Activated CD4-positive, alpha-beta T cell treated with anti-CD3 and anti-CD28 coated beads, Interleukin-2, Interleukin-6, amounts not matched to agents 100 ng/mL and 50 ng/mL, durations not matched to agents 16 hours and 8 hours (primary cell): ENCODE measurements at regions not wholly inside any gene's neighbourhood (a gene's known extent, or its start where the extent isn't known, plus 50 kb on each side); places are given as distances from the start of the nearest gene placed in this dataset.
"Not testable (repeated sequence)": the region's sequence is repeated elsewhere in the genome, so short reads cannot be mapped to it uniquely, and the experiment has no call there.

Experiments used
- DNase-seq: peaks from one replicate; pipeline ENCODE4 v3.0.0-alpha.2; 2020

- DNase-seq = no peak
Measured at GRCh38 chr7:51860305-51860704, 543.7 kb upstream of the COBL start.

GRCh38 chr7:51850126-51850525 lies 533.5 kb upstream of the COBL start:
- DNase-seq = no peak

GRCh38 chr7:51847461-51848134 lies 531.0 kb upstream of the COBL start:
- no peak for DNase-seq

- DNase-seq = not testable (repeated sequence)
Measured at GRCh38 chr7:51839130-51839529, 522.5 kb upstream of the COBL start.

GRCh38 chr7:51827631-51828030 lies 511.0 kb upstream of the COBL start:
- no peak for DNase-seq

GRCh38 chr7:51824050-51824449 lies 507.4 kb upstream of the COBL start:
- DNase-seq = no peak

- no peak for DNase-seq
Measured at GRCh38 chr7:51823437-51823836, 506.8 kb upstream of the COBL start.

GRCh38 chr7:51817694-51818225 lies 501.2 kb upstream of the COBL start:
- no peak for DNase-seq

GRCh38 chr7:51805783-51806431 lies 489.3 kb upstream of the COBL start:
- not testable (repeated sequence) for DNase-seq

- DNase-seq = no peak
Measured at GRCh38 chr7:51802718-51803117, 486.1 kb upstream of the COBL start.

- DNase-seq = no peak
Measured at GRCh38 chr7:51797371-51797770, 480.8 kb upstream of the COBL start.

- DNase-seq = no peak
Measured at GRCh38 chr7:51792796-51793195, 476.2 kb upstream of the COBL start.

GRCh38 chr7:51789489-51789888 lies 472.9 kb upstream of the COBL start:
- DNase-seq = no peak

- DNase-seq = no peak
Measured at GRCh38 chr7:51786284-51786683, 469.7 kb upstream of the COBL start.

- DNase-seq = no peak
Measured at GRCh38 chr7:51785876-51786275, 469.3 kb upstream of the COBL start.

- no peak for DNase-seq
Measured at GRCh38 chr7:51785171-51785570, 468.6 kb upstream of the COBL start.

- DNase-seq = no peak
Measured at GRCh38 chr7:51783241-51783640, 466.6 kb upstream of the COBL start.

- DNase-seq = no peak
Measured at GRCh38 chr7:51778121-51778520, 461.5 kb upstream of the COBL start.

- no peak for DNase-seq
Measured at GRCh38 chr7:51774178-51774577, 457.6 kb upstream of the COBL start.

GRCh38 chr7:51772190-51772589 lies 455.6 kb upstream of the COBL start:
- DNase-seq = no peak

- DNase-seq = no peak
Measured at GRCh38 chr7:51764976-51765375, 448.4 kb upstream of the COBL start.

- no peak for DNase-seq
Measured at GRCh38 chr7:51759985-51760384, 443.4 kb upstream of the COBL start.

GRCh38 chr7:51757960-51758359 lies 441.4 kb upstream of the COBL start:
- DNase-seq = no peak

- DNase-seq = no peak
Measured at GRCh38 chr7:51732951-51733350, 416.3 kb upstream of the COBL start.

- no peak for DNase-seq
Measured at GRCh38 chr7:51732116-51732515, 415.5 kb upstream of the COBL start.
